ENCODE measurements at regions not wholly inside any gene's neighbourhood (a gene's known extent, or its start where the extent isn't known, plus 50 kb on each side); places are given as distances from the start of the nearest gene placed in this dataset.
A peak's percentile ranks its signal among the peaks of the same experiment; 100 is the strongest.

- DNase-seq (ENCODE audit: low spot score) = no peak
Measured at GRCh38 chr9:91132576-91133073, 229.1 kb downstream of the AUH start.

DNA sequence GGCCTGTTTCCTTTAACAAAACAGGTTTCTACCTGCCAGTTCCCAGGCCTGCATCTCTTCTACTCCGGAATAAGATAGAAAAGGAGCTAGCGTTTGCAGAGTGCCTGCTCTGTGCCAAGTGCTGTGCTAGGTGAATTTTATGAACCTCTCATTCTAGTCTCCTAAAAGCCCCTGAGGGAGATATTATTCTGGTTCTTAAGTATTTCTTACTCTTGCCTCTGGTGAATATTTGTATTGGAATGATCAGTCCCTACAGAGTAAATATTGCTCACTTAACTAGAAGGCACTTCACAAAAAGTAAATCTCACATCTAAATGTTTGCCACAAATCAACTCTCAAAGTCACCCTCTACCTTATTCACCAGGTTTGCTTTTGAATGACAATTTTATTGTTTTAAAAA, 227.1 kb downstream of the AUH start:
- no peak for DNase-seq (ENCODE audit: low spot score)

- DNase-seq (ENCODE audit: low spot score) = no peak
Measured at GRCh38 chr9:91137391-91137790, 224.3 kb downstream of the AUH start.

GRCh38 chr9:91138760-91139159, 223.0 kb downstream of the AUH start:
- DNase-seq (ENCODE audit: low spot score) = no peak

DNA sequence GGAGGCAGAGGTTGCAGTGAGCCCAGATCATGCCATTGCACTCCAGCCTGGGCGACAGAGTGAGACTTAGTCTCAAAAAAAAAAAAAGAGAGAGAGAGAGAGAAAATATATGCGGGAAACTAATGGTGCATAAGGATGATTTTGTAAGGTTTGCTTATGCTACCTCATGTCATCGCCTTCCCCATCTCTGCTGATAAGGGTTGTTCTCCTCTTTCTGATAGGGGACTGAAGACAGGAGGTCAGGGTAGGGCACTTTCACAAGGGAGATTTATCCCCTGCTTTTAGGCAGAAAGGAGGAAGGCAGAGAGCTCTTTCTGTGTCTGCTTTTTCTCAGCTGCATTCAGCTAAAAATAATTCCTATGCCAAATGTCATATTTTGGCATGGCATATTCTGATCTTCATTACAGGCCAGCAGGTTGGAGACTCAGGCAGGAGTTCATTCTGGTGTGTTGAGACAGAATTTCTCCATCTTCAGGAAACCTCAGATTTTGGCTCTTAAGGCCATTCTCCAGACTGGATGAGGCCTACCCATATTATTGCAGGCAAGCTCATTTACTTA, 220.2 kb downstream of the AUH start:
- DNase-seq (ENCODE audit: low spot score) = no peak

DNA sequence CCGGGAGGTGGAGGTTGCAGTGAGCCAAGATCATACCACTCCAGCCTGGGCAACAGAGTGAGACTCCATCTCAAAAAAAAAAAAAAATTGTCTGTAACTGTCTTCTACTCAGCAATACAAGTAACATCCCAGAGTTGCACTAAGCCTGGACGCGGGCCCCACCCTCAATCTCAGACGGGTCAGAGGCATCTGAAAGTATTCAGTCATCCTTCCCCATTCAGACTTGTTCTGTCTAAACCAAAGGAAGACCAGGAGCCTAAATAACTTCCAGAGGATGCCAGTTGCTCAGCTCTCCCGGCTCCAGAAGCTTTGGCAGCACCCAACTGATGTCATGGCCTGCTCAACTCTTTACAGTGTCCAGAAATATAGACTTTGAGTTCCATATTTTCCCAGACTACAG, 218.6 kb downstream of the AUH start:
- DNase-seq (ENCODE audit: low spot score) = no peak

GRCh38 chr9:91143642-91144041, 218.1 kb downstream of the AUH start:
- no peak for DNase-seq (ENCODE audit: low spot score)

DNA sequence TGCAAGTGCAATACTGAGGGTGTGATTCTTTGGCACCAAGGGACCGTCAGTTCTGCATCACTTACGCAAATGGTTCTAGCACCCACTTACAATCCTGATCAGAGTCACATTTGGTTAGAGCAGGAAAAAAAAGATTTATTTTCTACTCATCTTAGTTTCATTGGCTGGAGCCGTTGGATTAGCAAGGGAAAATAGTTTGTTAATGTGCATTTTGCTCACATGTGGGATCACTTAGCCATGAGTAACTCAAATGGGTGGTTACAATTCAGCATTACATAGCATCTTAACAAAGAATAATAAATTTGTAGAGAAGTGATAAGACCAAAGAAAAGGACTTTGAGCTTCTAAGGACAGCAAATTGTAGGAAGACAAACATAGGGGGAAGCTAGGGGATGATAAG, 216.9 kb downstream of the AUH start:
- peak; percentile 58 for DNase-seq (ENCODE audit: low spot score)

DNA sequence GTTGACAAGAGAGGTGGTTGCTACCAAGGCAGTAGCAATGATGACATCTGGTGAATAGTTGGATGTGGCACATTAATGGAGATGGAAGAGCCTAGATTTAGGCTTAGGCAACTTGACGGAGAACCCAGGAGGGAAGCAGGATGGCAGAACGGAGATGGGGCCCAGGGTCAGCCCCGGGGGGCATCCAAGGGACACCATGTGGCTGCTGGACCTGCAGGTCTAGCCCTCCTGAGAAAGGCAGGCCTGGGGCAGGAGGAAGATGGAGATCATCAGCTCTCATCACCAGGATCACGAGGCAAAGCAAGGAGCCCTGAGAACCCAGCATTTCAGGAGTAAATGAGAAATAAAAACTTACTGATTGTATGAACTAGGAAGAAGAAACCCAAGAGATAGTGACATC, 216.2 kb downstream of the AUH start:
- DNase-seq (ENCODE audit: low spot score) = no peak

DNA sequence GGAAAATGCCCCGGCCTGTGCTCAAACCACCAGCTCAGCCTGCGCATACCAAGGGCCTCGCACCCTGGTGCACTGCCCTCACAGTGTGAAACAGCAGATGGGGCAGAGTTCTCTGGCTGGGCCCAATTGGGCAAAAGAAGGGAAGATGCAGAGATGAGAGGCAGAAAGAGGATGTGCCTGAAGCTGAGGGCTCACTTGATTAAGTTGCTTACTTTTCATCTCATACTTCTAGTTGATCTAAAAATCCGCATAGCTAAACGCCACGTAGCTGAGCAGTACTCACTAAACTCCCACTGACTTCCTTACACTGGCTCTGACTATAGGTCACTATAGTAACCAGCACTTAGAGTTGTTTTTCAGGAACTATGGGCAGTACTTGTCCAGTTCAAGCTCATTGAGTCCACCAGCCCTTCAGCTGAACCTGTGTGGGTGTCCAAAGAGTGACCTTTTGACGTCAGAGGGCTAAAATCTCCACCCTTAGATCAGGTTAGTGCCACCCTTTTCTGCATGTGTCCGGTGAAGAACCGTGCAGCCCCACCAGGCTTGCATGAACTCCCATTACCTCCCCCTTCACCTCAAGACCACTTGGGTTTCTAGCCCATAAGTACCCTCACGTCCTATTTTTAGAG, 215.2 kb downstream of the AUH start:
- DNase-seq (ENCODE audit: low spot score) = no peak

- DNase-seq (ENCODE audit: low spot score) = no peak
Measured at GRCh38 chr9:91147079-91147708, 214.5 kb downstream of the AUH start.

DNA sequence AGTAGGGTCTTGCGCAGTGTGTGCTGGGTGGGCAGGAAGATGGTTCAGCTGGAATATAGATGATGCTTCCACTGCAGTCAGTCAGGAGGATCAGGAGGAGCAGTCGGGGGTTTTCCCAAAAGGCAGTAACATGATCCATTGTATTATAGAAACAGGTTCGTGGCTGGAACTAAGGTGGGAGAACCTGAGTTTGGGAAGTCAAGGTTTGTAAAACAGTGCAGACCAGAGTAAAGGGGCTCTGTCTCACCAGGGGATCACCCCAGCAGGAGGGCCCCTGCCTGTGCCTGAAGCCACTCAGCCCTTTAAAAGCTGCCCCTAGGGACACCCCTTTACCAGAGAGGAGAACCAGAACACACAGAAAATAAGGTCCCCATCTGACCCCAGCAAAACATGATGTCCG, 213.4 kb downstream of the AUH start:
- DNase-seq (ENCODE audit: low spot score) = no peak

DNA sequence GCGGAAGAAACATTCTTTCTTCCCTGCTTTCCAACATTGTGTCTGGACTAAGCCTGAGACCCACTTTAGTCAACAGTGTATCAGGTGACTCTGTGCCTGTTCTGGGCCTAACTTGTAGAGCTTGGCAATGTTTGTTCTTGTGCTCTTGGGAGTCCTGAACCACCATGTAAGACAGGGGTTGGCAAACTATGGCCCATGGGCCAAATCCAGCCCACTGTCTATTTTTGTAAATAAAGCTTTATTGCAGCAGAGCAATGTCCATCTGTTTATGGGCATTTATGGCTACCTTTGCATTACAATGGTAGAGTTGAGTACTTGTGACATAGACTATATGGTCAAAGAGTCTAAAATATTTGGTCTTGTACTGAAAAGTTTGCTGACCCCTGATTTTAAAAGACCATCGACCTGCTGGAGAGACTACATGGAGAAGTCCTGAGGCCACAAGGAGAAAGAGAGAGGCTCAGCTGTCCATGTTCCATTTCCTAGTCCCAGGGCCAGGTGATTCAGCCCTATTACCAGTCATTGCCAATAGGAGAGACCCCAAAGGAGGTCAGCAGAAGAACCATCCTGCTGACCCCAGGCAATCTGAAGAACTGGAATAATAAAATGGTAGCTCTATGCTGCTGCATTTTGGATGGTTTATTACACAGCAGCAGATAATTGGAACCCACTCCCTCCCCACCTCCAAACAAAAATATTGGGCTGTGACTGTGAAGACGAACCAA, 211.3 kb downstream of the AUH start:
- DNase-seq (ENCODE audit: low spot score) = no peak

DNA sequence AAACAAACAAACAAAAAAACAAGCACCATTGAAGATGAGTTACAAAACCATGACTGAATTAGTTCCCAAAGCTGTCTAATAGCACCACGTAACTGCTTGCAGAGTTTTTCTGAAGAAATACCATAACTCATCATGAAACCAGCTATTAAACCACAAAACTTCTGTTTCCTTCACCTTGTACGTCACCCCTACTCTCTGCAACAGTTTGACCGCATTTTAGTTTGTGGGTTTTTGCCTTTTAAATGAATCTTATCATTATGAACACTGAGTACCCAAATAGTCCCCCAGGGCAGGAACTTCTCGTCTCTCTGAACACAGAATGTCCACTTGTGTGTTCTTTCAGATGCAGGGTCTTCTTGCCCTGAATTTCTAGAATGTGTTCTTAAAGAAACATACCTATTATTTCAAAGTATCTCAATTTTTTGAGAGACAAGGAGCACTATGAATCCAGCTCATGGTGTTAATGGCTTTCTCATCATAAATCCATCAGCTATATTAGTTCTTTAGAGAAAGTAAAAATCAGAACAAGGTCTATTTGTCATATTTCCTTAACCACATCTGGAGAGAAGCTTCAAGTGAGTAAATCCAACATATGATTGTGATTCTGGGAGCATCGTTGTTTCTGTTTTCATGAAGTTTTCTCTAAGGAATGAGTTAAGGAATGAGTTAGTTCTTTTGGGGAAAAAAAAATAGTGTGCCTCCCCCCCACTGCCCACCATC, 210.6 kb downstream of the AUH start:
- peak; percentile 83 for DNase-seq (ENCODE audit: low spot score)

GRCh38 chr9:91151718-91152095, 210.0 kb downstream of the AUH start:
- no peak for DNase-seq (ENCODE audit: low spot score)

GRCh38 chr9:91154686-91155085, 207.0 kb downstream of the AUH start:
- no peak for DNase-seq (ENCODE audit: low spot score)

DNA sequence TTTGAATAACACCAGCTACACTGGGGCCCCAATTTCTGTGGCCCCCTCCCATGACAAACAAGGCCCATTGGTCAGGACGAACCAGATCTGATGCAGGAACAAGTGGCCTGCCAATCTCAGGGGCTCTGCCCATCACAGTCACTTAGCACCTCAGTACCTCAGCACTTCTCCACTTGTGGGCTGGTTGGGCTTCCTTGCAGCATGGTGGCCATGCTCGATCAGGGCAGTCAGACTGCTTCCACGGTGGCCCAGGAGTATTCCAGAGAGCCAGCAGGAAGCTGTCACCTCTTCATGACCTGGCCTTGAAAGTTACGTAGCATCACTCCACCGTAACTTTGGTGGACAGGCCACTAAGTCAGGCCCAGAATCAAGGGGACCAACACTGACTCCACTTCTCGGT, 206.5 kb downstream of the AUH start:
- DNase-seq (ENCODE audit: low spot score) = no peak

DNA sequence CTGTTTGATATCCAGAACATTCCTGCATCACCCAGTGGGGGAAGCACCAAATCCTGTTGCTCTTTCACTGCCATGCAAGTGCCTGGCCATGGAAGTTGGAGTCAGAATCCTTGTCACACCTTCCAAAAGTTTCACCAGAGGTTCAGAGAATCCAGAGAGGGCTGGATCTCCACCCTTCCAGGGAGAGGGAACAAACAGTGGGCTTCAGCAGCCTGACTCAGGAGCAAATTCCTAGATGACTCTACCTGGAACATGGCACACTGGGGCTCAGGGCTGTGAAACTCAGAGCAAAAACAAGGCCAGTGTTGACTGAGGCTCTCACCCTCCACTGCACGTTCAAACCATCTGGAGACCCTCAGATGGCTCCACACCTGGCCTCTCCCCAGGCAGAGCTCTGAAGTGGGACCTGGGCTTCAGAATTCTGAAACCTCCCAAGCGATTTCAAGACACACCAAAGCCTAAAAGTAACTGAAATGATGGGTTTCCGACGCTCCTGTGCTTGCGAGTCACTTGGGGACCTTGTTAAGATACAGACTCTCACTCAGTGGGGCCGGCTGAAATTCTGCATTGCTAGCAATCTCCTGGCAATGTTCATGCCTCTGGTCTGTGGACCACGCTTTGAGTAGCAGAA, 205.9 kb downstream of the AUH start:
- no peak for DNase-seq (ENCODE audit: low spot score)

- DNase-seq (ENCODE audit: low spot score) = no peak
Measured at GRCh38 chr9:91156451-91157234, 205.1 kb downstream of the AUH start.

- no peak for DNase-seq (ENCODE audit: low spot score)
Measured at GRCh38 chr9:91157883-91158282, 203.8 kb downstream of the AUH start.

DNA sequence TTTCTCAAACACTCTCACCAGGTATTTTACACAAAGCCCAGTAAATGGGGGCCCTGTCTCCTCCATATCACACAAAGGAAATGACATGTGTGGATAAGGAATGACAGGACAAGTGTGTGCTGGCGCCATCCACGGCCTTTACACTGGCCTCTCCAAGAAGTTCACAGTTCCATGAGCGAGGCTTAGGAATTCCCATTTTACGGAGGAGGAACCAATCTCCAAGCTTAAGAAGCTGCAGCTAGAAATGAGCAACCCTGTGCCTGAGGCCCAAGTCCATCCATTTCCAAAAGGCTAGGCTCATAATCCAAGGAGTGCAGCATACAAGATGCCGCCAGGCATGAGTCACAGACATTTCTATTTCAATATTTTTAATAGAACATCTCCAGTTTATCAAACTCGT, 203.4 kb downstream of the AUH start:
- DNase-seq (ENCODE audit: low spot score) = no peak
